ENCODE measurements at regions not wholly inside any gene's neighbourhood (a gene's known extent, or its start where the extent isn't known, plus 50 kb on each side); places are given as distances from the start of the nearest gene placed in this dataset.

DNA sequence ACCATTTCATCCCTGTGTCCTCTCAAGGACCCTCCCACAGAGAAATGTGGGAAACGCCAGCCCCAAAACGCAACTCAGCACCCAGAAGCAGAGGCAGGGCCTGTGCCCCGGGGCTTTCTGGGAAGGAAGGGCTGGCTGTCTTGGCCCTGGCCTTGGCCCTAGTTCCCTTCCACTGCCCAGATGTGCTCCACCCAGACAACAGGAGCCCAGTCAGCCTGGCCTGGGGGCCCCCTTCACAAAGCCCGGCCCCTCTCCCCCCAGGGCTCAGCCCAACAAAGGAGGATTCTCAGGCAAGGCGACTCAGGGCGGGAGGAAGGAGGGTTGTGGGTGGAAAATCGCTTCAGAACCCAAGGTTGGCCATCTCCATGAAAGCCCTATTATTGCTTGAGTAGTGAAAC, 82.5 kb downstream of the PJA1 start:
- TF ChIP-seq, protein P1, sequence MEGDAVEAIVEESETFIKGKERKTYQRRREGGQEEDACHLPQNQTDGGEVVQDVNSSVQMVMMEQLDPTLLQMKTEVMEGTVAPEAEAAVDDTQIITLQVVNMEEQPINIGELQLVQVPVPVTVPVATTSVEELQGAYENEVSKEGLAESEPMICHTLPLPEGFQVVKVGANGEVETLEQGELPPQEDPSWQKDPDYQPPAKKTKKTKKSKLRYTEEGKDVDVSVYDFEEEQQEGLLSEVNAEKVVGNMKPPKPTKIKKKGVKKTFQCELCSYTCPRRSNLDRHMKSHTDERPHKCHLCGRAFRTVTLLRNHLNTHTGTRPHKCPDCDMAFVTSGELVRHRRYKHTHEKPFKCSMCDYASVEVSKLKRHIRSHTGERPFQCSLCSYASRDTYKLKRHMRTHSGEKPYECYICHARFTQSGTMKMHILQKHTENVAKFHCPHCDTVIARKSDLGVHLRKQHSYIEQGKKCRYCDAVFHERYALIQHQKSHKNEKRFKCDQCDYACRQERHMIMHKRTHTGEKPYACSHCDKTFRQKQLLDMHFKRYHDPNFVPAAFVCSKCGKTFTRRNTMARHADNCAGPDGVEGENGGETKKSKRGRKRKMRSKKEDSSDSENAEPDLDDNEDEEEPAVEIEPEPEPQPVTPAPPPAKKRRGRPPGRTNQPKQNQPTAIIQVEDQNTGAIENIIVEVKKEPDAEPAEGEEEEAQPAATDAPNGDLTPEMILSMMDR (conservative IDR thresholded peaks at IDR 0.05 in 1 of 2, IDR thresholded peaks at IDR 0.05 in 1 of 2; ENCODE audit: low read depth in 1 of 2, low read length in 2 of 2) = no peak
- no peak for TF ChIP-seq EZH2 (IDR thresholded peaks at IDR 0.05; ENCODE audit: low read length, missing control alignments)
